ENCODE measurements at regions not wholly inside any gene's neighbourhood (a gene's known extent, or its start where the extent isn't known, plus 50 kb on each side); places are given as distances from the start of the nearest gene placed in this dataset.

- Histone ChIP-seq H2AFZ (ENCODE audit: low read length) (no peak overlapping the region), H3K9me3 (ENCODE audit: low read length) (peaks cover 96% of the 10 kb centered on the region), H3K79me2 (ENCODE audit: insufficient read depth, low read length) (no peaks in the 10 kb centered on the region), H3K4me3 (replicated peaks in 1 of 3; ENCODE audit: insufficient read depth in 1 of 3, low read depth in 2 of 3, low read length in 3 of 3) (no peak overlapping the region), H3K4me2 (ENCODE audit: low read depth, low read length) (no peak overlapping the region), H3K4me1 (ENCODE audit: insufficient read depth, low read length) (no peaks in the 10 kb centered on the region), H3K27me3 (ENCODE audit: control insufficient read depth in 1 of 2, insufficient read depth in 2 of 2, low read length in 2 of 2) (no peaks in the 10 kb centered on the region), H3K36me3 (replicated peaks in 1 of 2; ENCODE audit: control insufficient read depth in 1 of 2, insufficient read depth in 2 of 2, low read length in 2 of 2) (no peaks in the 10 kb centered on the region), H3K9ac (ENCODE audit: insufficient read depth, low read depth, low read length) (no peak overlapping the region), H3K27ac (ENCODE audit: extremely low read length, insufficient read depth, low read length) (no peak overlapping the region), H4K20me1 (ENCODE audit: insufficient read depth, low read length) (no peaks in the 10 kb centered on the region)
- ChIA-PET POLR2A (no interaction called here), CTCF (ENCODE audit: low intra/inter-chr PET ratio, low total read pairs) (no interaction called here)
- TF ChIP-seq CBFB (CRISPR knock-in tag; IDR thresholded peaks at IDR 0.05) = no peak
- TF ChIP-seq RORA (CRISPR knock-in tag; IDR thresholded peaks at IDR 0.05) = no peak
- no peak for TF ChIP-seq DBP (CRISPR knock-in tag; IDR thresholded peaks at IDR 0.05; ENCODE audit: not compliant biosample characterization)
- TF ChIP-seq ASH2L (IDR thresholded peaks at IDR 0.05; ENCODE audit: insufficient read length, low read depth, low read length) = no peak
- TF ChIP-seq ZNF552 (CRISPR knock-in tag; IDR thresholded peaks at IDR 0.05; ENCODE audit: borderline replicate concordance) = no peak
- no peak for TF ChIP-seq DRAP1 (CRISPR knock-in tag; IDR thresholded peaks at IDR 0.05)
- no peak for TF ChIP-seq RFX5 (IDR thresholded peaks at IDR 0.05; ENCODE audit: low read depth, low read length)
- FAIRE-seq (no peak), DNase-seq (ENCODE audit: low spot score) (no peak), ATAC-seq (no peak)
- BruUV-seq (replicated peaks) = no TSS peak
- intact Hi-C loops (cut with micrococcal nuclease; ENCODE audit: unreplicated experiment) (no loop called here), in situ Hi-C loops (cut with HindIII; ENCODE audit: extremely low pct_ligation_motif_present, low pct_unique_long_range_greater_than_20kb) (no loop called here)
- 0% methylated on average over 1 of the region's 1 CpG for WGBS (ENCODE audit: low lambda C conversion rate)
These were observed 104.0 kb upstream of the CNTN6 start for GRCh38 chr3:988785-989184.

GRCh38 chr3:992871-993270 is 100.0 kb upstream of the CNTN6 start:
- intact Hi-C loops (cut with micrococcal nuclease; ENCODE audit: unreplicated experiment) = no loop called here
- no TSS peak for BruUV-seq (replicated peaks)
- in situ Hi-C loops (cut with HindIII; ENCODE audit: extremely low pct_ligation_motif_present, low pct_unique_long_range_greater_than_20kb) = no loop called here
- TF ChIP-seq ZBTB46 (CRISPR knock-in tag; IDR thresholded peaks at IDR 0.05; ENCODE audit: borderline replicate concordance) (no peak), CENPX (CRISPR knock-in tag; IDR thresholded peaks at IDR 0.05) (no peak), NR2C2 (CRISPR knock-in tag; IDR thresholded peaks at IDR 0.05; ENCODE audit: borderline replicate concordance) (no peak), E2F1 (CRISPR knock-in tag; IDR thresholded peaks at IDR 0.05) (no peak), IKZF1 (IDR thresholded peaks at IDR 0.05) (no peak), MEF2D (CRISPR knock-in tag; IDR thresholded peaks at IDR 0.05) (no peak), ZMAT5 (CRISPR knock-in tag; IDR thresholded peaks at IDR 0.05; ENCODE audit: borderline replicate concordance, low read depth) (no peak)

More at GRCh38 chr3:992871-993270, 100.0 kb upstream of the CNTN6 start:
- peaks cover 80% of the 10 kb centered on the region for H3K9me3 ChIP-seq (ENCODE audit: low read length)
- no peak overlapping the region for H3K4me2 ChIP-seq (ENCODE audit: low read depth, low read length)
- DNase-seq (ENCODE audit: low spot score) (no peak), ATAC-seq (no peak), FAIRE-seq (no peak)
- H3K36me3 ChIP-seq (replicated peaks in 1 of 2; ENCODE audit: control insufficient read depth in 1 of 2, insufficient read depth in 2 of 2, low read length in 2 of 2) = no peaks in the 10 kb centered on the region
- H4K20me1 ChIP-seq (ENCODE audit: insufficient read depth, low read length) = no peaks in the 10 kb centered on the region
- WGBS (ENCODE audit: low lambda C conversion rate) = 1% methylated on average over 6 of the region's 6 CpGs
- no peak overlapping the region for H3K4me3 ChIP-seq (replicated peaks in 1 of 3; ENCODE audit: insufficient read depth in 1 of 3, low read depth in 2 of 3, low read length in 3 of 3)
- H3K27ac ChIP-seq (ENCODE audit: extremely low read length, insufficient read depth, low read length) = no peak overlapping the region
- H3K27me3 ChIP-seq (ENCODE audit: control insufficient read depth in 1 of 2, insufficient read depth in 2 of 2, low read length in 2 of 2) = no peaks in the 10 kb centered on the region
- POLR2A ChIA-PET = no interaction called here
- no peaks in the 10 kb centered on the region for H3K4me1 ChIP-seq (ENCODE audit: insufficient read depth, low read length)
- no peak overlapping the region for H2AFZ ChIP-seq (ENCODE audit: low read length)
- H3K9ac ChIP-seq (ENCODE audit: insufficient read depth, low read depth, low read length) = no peak overlapping the region
- H3K79me2 ChIP-seq (ENCODE audit: insufficient read depth, low read length) = no peaks in the 10 kb centered on the region
- CTCF ChIA-PET (ENCODE audit: low intra/inter-chr PET ratio, low total read pairs) = no interaction called here

Measured in HepG2 (cell line).